Prostate gland (tissue), 2 donors: ENCODE measurements at regions not wholly inside any gene's neighbourhood (a gene's known extent, or its start where the extent isn't known, plus 50 kb on each side); places are given as distances from the start of the nearest gene placed in this dataset.

Experiments
- DNase-seq: peaks from one replicate; pipeline ENCODE4 v3.0.0-alpha.2; 2019; ENCODE audit warnings: low spot score
- H3K27ac ChIP-seq, 2 donors: fragments of 200-600 bp; sonication (generic); 2 replicates each; pipeline ENCODE4 v1.5.1; 2017 to 2019
- H3K27me3 ChIP-seq: fragments of 200-600 bp; sonication (generic); replicated peaks from 2 replicates; pipeline ENCODE4 v1.5.1; 2019; ENCODE audit not compliant: insufficient read depth
- H3K36me3 ChIP-seq, 2 donors: fragments of 200-600 bp; sonication (generic); 1 replicate in 1 of 2; 2 replicates in 1 of 2; pipeline versions ENCODE4 v1.5.1 to v1.8.1; 2017 to 2019
- H3K4me1 ChIP-seq: fragments of 200-600 bp; sonication (generic); replicated peaks from 2 replicates; pipeline ENCODE4 v1.5.1; 2019
- H3K4me3 ChIP-seq, 2 donors: fragments of 200-600 bp; sonication (generic); 2 replicates each; pipeline ENCODE4 v1.5.1; 2017 to 2019
- H3K9me3 ChIP-seq: fragments of 200-600 bp; sonication (generic); 2 replicates; pipeline ENCODE4 v1.5.1; 2017
- POLR2A ChIP-seq: fragments of 450-650 bp; IDR thresholded peaks from one replicate; pipeline ENCODE4 v1.6.1; 2016; ENCODE audit warnings: antibody characterized with exemption, mild to moderate bottlenecking
- POLR2AphosphoS5 ChIP-seq: sonication (generic); formaldehyde crosslinking; IDR thresholded peaks from one replicate; pipeline ENCODE4 v1.6.1; 2017; ENCODE audit warnings: antibody characterized with exemption
- WGBS: methylation state at CpG from one replicate; pipeline ENCODE4 v1.1.5; 2018; 5-methylcytosine and 5-hydroxymethylcytosine counted together
- intact Hi-C: fragments of 100-400 bp; cut with DNase I; formaldehyde crosslinking; loops from one replicate; pipeline ENCODE4 v1.14.2; 2022
- TF ChIP-seq, protein P1 (sequence below), 4 experiments: fragments of 200-600 bp in 2 of 4; fragments of 450-650 bp in 2 of 4; sonication (generic) in 2 of 4; IDR thresholded peaks; 1 replicate in 3 of 4; 2 replicates in 1 of 4; pipeline ENCODE4 v1.5.1; 2016 to 2019; ENCODE audit warnings: antibody characterized with exemption in 4 of 4, mild to moderate bottlenecking in 2 of 4, moderate library complexity in 2 of 4

GRCh38 chr13:37187105-37187504 is 81.6 kb upstream of the CSNK1A1L start:
- no peaks in the 10 kb centered on the region for H3K9me3 ChIP-seq
- intact Hi-C loops, result no loop called here
- no peak overlapping the region for H3K27ac ChIP-seq
- H3K4me3 ChIP-seq, result no peak overlapping the region
- H3K4me1 ChIP-seq, result no peaks in the 10 kb centered on the region
- no peak for DNase-seq
- WGBS, result 96% methylated on average over 2 of the region's 2 CpGs
- H3K36me3 ChIP-seq, result no peaks in the 10 kb centered on the region
- no peak for TF ChIP-seq POLR2A
- TF ChIP-seq, protein P1, sequence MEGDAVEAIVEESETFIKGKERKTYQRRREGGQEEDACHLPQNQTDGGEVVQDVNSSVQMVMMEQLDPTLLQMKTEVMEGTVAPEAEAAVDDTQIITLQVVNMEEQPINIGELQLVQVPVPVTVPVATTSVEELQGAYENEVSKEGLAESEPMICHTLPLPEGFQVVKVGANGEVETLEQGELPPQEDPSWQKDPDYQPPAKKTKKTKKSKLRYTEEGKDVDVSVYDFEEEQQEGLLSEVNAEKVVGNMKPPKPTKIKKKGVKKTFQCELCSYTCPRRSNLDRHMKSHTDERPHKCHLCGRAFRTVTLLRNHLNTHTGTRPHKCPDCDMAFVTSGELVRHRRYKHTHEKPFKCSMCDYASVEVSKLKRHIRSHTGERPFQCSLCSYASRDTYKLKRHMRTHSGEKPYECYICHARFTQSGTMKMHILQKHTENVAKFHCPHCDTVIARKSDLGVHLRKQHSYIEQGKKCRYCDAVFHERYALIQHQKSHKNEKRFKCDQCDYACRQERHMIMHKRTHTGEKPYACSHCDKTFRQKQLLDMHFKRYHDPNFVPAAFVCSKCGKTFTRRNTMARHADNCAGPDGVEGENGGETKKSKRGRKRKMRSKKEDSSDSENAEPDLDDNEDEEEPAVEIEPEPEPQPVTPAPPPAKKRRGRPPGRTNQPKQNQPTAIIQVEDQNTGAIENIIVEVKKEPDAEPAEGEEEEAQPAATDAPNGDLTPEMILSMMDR (IDR thresholded peaks at IDR 0.05), result no peak
- no peaks in the 10 kb centered on the region for H3K27me3 ChIP-seq

- Histone ChIP-seq H3K36me3 (no peaks in the 10 kb centered on the region), H3K9me3 (no peaks in the 10 kb centered on the region), H3K27ac (no peak overlapping the region), H3K27me3 (no peaks in the 10 kb centered on the region), H3K4me3 (no peak overlapping the region), H3K4me1 (no peaks in the 10 kb centered on the region)
- intact Hi-C loops, result no loop called here
- TF ChIP-seq POLR2AphosphoS5, result no peak
- TF ChIP-seq, protein P1 (IDR thresholded peaks at IDR 0.05), result no peak
- no peak for TF ChIP-seq POLR2A
- DNase-seq, result no peak
Measured at GRCh38 chr13:37181620-37182019, 76.2 kb upstream of the CSNK1A1L start.

DNA sequence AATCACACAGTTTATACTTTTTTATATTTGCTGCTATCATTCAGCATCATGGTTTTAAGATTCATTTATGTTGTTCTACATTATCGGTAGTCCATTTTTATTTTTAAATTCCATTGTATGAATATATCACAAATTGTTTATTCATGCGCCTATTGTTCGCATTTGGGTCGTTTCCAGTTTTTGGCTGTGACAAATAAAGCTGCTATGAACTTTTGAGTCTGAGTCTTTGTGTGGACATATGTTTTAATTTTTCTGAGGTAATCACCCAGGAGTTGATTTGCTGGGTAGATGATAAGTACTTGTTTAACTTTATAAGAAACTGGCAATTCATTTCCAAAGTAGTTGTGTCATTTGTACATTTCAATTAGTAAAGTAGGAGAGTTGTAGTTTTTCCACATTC is 74.2 kb upstream of the CSNK1A1L start:
- no peak overlapping the region for H3K4me3 ChIP-seq
- no peaks in the 10 kb centered on the region for H3K27me3 ChIP-seq
- H3K9me3 ChIP-seq, result no peaks in the 10 kb centered on the region
- intact Hi-C loops, result no loop called here
- H3K27ac ChIP-seq, result no peak overlapping the region
- H3K4me1 ChIP-seq, result no peaks in the 10 kb centered on the region
- H3K36me3 ChIP-seq, result no peaks in the 10 kb centered on the region
- no peak for DNase-seq
- 89% methylated on average over 4 of the region's 4 CpGs for WGBS
- TF ChIP-seq, protein P1 (IDR thresholded peaks at IDR 0.05), result no peak
- TF ChIP-seq POLR2AphosphoS5, result no peak
- TF ChIP-seq POLR2A, result no peak

GRCh38 chr13:37177125-37177524 is 71.7 kb upstream of the CSNK1A1L start:
- no peaks in the 10 kb centered on the region for H3K9me3 ChIP-seq
- 54% methylated on average over 3 of the region's 3 CpGs for WGBS
- no peak for DNase-seq
- TF ChIP-seq, protein P1 (IDR thresholded peaks at IDR 0.05), result no peak
- TF ChIP-seq POLR2A (no peak), POLR2AphosphoS5 (no peak)
- no peaks in the 10 kb centered on the region for H3K27me3 ChIP-seq
- intact Hi-C loops, result no loop called here
- H3K4me3 ChIP-seq, result no peak overlapping the region
- no peaks in the 10 kb centered on the region for H3K36me3 ChIP-seq
- no peaks in the 10 kb centered on the region for H3K4me1 ChIP-seq
- no peak overlapping the region for H3K27ac ChIP-seq

DNA sequence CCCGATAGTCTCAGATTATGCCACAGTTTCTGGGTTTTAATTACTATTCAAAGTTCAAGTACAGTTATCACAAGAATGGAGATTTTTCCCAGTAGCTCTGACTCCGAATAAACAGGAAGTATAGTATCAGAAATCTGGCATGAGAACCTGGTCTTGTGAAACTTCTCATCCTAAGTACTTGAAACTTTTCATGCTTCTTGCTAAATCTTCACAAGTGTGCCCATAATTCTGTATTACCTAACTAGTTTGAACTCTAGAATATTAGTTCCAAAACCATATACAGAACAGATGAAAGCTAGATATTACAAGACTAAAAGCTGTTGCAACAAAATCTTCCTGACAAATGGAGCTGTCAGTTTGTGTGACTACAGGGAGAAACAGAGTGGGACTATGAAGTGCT is 70.5 kb upstream of the CSNK1A1L start:
- H3K36me3 ChIP-seq, result no peaks in the 10 kb centered on the region
- H3K4me3 ChIP-seq, result no peak overlapping the region
- H3K9me3 ChIP-seq, result no peaks in the 10 kb centered on the region
- no peaks in the 10 kb centered on the region for H3K4me1 ChIP-seq
- intact Hi-C loops, result no loop called here
- DNase-seq, result no peak
- no peaks in the 10 kb centered on the region for H3K27me3 ChIP-seq
- H3K27ac ChIP-seq, result no peak overlapping the region
- WGBS, result 54% methylated on average over 2 of the region's 2 CpGs
- TF ChIP-seq POLR2A (no peak), POLR2AphosphoS5 (no peak)
- TF ChIP-seq, protein P1 (IDR thresholded peaks at IDR 0.05), result no peak
